ENCODE measurements at regions not wholly inside any gene's neighbourhood (a gene's known extent, or its start where the extent isn't known, plus 50 kb on each side); places are given as distances from the start of the nearest gene placed in this dataset.

DNA sequence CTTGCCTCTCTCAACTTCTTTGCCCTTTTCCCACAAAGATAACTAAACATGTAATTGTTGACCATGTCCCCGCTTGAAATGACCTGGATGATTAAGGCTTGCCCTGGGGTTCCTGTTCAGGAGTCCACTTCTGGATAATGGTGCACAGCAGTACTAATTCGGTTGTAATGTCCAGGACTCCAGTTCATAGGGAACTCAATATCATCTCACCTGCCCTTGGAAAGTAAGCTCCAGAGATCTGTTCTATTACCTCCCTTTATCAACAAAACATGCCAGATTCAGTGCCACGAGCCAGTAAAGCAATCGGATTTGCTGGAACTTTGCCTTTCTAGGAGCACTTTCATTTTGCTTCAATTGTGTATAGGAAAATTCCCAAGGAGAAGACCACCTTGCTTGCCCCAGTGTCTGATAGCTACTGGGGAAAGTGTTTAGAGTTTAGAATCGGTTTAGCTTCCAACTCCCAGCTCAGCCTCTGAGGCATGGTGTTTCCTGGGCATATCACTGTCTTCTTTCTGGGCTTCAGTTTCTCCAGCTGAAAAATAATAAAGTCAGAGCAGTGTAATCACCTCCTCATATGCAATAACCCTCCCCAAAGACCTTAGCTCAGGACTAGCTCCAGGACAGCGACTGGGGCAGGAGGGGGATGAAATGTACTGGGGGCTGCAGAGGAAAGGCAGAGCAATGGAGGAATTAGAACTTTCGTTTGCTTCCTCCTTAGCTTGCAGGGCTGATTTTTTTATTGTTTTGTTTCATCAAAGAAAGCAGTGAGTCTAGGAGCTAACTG is 162.6 kb upstream of the CYRIA start:
- no peaks in the 10 kb centered on the region for H3K4me1 ChIP-seq
- intact Hi-C loops (cut with DNase I; ENCODE audit: low total_unique reads) = no loop called here
- H3K9me3 ChIP-seq = no peaks in the 10 kb centered on the region
- no peak overlapping the region for H3K27ac ChIP-seq
- H3K27me3 ChIP-seq = no peaks in the 10 kb centered on the region
- DNase-seq = no peak
- WGBS, 2 donors = 70 to 75% methylated on average over 7 of the region's 7 CpGs
- no peaks in the 10 kb centered on the region for H3K36me3 ChIP-seq (ENCODE audit: low read depth, missing control alignments)
- TF ChIP-seq, protein P1, sequence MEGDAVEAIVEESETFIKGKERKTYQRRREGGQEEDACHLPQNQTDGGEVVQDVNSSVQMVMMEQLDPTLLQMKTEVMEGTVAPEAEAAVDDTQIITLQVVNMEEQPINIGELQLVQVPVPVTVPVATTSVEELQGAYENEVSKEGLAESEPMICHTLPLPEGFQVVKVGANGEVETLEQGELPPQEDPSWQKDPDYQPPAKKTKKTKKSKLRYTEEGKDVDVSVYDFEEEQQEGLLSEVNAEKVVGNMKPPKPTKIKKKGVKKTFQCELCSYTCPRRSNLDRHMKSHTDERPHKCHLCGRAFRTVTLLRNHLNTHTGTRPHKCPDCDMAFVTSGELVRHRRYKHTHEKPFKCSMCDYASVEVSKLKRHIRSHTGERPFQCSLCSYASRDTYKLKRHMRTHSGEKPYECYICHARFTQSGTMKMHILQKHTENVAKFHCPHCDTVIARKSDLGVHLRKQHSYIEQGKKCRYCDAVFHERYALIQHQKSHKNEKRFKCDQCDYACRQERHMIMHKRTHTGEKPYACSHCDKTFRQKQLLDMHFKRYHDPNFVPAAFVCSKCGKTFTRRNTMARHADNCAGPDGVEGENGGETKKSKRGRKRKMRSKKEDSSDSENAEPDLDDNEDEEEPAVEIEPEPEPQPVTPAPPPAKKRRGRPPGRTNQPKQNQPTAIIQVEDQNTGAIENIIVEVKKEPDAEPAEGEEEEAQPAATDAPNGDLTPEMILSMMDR (IDR thresholded peaks at IDR 0.05) = no peak
- TF ChIP-seq POLR2A (IDR thresholded peaks at IDR 0.05) = no peak
- H3K4me3 ChIP-seq = no peak overlapping the region

DNA sequence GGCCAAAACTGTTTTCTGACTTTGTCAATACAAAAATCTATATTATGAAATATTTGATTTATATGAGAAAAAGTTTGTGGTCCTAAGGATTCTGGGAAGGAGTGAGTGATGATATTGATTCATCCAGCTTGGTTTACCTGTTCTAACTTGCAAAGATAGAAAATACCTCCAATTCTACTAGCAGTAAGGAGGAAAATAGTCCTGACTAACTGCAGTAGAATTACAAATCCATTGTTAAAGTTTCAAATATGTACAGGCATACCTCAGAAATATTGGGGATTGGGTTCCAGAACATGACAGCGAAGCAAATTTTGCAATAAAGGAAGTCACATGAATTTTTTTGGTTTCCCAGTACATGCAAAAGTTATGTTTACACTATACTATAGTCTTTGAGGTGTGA is 158.8 kb upstream of the CYRIA start:
- DNase-seq = no peak
- 84 to 96% methylated on average over 1 of the region's 1 CpG for WGBS, 2 donors
- Histone ChIP-seq H3K27ac (no peak overlapping the region), H3K36me3 (ENCODE audit: low read depth, missing control alignments) (no peaks in the 10 kb centered on the region), H3K27me3 (no peaks in the 10 kb centered on the region), H3K4me1 (no peaks in the 10 kb centered on the region), H3K9me3 (no peaks in the 10 kb centered on the region), H3K4me3 (no peak overlapping the region)
- intact Hi-C loops (cut with DNase I; ENCODE audit: low total_unique reads) = no loop called here
- TF ChIP-seq POLR2A (IDR thresholded peaks at IDR 0.05) = no peak
- TF ChIP-seq, protein P1 (IDR thresholded peaks at IDR 0.05) = no peak

DNA sequence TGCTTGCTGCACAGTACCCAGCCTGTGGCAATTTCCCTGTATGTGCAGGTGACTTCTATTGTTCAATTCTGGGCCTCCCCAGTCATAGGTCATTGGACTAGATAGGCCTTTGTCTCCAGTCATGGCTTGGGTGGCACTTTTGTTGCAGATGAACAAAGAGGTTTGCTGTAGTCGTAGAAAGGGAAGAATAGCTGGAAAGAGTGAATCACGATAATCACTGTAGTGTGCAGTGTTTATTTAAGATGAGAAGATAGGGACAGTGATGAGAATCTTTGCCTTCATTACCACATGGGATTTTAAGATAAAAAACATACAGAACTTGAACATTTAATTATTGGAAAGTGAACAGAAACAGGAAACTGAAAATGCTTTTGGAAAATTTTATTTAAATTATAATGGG is 156.1 kb upstream of the CYRIA start:
- H3K9me3 ChIP-seq = no peaks in the 10 kb centered on the region
- no peak overlapping the region for H3K27ac ChIP-seq
- no peak for DNase-seq
- H3K4me3 ChIP-seq = no peak overlapping the region
- WGBS, 2 donors = 76 to 97% methylated on average over 2 of the region's 2 CpGs
- intact Hi-C loops (cut with DNase I; ENCODE audit: low total_unique reads) = no loop called here
- no peaks in the 10 kb centered on the region for H3K4me1 ChIP-seq
- no peaks in the 10 kb centered on the region for H3K27me3 ChIP-seq
- H3K36me3 ChIP-seq (ENCODE audit: low read depth, missing control alignments) = no peaks in the 10 kb centered on the region
- TF ChIP-seq, protein P1 (IDR thresholded peaks at IDR 0.05) = no peak
- no peak for TF ChIP-seq POLR2A (IDR thresholded peaks at IDR 0.05)

DNA sequence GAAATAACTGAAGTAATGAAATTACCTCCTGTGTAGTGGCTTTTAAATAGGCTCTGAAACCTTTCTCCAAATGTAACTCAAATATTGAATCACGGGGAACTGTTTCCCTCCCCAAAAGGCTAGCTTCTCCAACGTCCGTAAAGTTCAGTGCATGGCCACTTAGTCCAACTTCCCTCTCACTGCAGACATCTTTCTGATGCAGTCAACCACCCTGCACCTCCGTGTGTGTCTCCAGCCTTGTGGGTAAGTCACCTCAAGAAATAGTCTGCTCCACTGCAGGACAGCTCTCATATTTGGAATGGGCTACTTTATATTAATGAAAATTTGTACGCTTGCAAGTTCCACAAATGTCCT is 152.5 kb upstream of the CYRIA start:
- intact Hi-C loops (cut with DNase I; ENCODE audit: low total_unique reads) = no loop called here

More for the DNA sequence above, 152.5 kb upstream of the CYRIA start:
- no peak overlapping the region for H3K27ac ChIP-seq
- 88 to 91% methylated on average over 5 of the region's 5 CpGs for WGBS, 2 donors
- no peak for DNase-seq
- TF ChIP-seq POLR2A (IDR thresholded peaks at IDR 0.05) = no peak
- TF ChIP-seq, protein P1 (IDR thresholded peaks at IDR 0.05) = no peak
- no peaks in the 10 kb centered on the region for H3K9me3 ChIP-seq
- H3K27me3 ChIP-seq = no peaks in the 10 kb centered on the region
- no peak overlapping the region for H3K4me3 ChIP-seq
- no peaks in the 10 kb centered on the region for H3K4me1 ChIP-seq
- no peaks in the 10 kb centered on the region for H3K36me3 ChIP-seq (ENCODE audit: low read depth, missing control alignments)

Measured in testis (tissue), 2 donors.